Neutrophil (primary cell): ENCODE measurements at regions not wholly inside any gene's neighbourhood (a gene's known extent, or its start where the extent isn't known, plus 50 kb on each side); places are given as distances from the start of the nearest gene placed in this dataset.

ENCODE experiments used
- H3K27ac ChIP-seq: fragments of 200-600 bp; sonication (generic); 2 replicates; pipeline ENCODE4 v1.5.1; 2016; ENCODE audit warnings: mild to moderate bottlenecking, moderate library complexity
- H3K27me3 ChIP-seq: fragments of 200-600 bp; sonication (generic); 2 replicates; pipeline ENCODE4 v1.6.0; 2016; ENCODE audit warnings: mild to moderate bottlenecking
- H3K36me3 ChIP-seq: fragments of 200-600 bp; sonication (generic); 2 replicates; pipeline ENCODE4 v1.5.1; 2017
- H3K4me1 ChIP-seq, 2 experiments: fragments of 200-600 bp in 1 of 2; sonication (generic) in 1 of 2; 1 replicate in 1 of 2; 2 replicates in 1 of 2; pipeline versions ENCODE4 v1.5.1 to v1.6.1; 2013 to 2016; ENCODE audit warnings: low read depth in 1 of 2, low read length in 1 of 2, mild to moderate bottlenecking in 1 of 2, moderate library complexity in 1 of 2; ENCODE audit not compliant: control insufficient read depth in 1 of 2, insufficient read depth in 1 of 2
- H3K4me3 ChIP-seq, 2 experiments: fragments of 200-600 bp in 1 of 2; sonication (generic) in 1 of 2; 1 replicate in 1 of 2; 2 replicates in 1 of 2; pipeline ENCODE4 v1.5.1; 2013 to 2016; ENCODE audit warnings: low read depth in 1 of 2, low read length in 1 of 2, mild to moderate bottlenecking in 1 of 2, moderate library complexity in 1 of 2
- H3K9me3 ChIP-seq: fragments of 200-600 bp; sonication (generic); 2 replicates; pipeline ENCODE4 v1.5.1; 2016
- TF ChIP-seq, protein P1 (sequence below): fragments of 200-600 bp; sonication (generic); IDR thresholded peaks from 2 replicates; pipeline ENCODE4 v1.5.1; 2016; ENCODE audit warnings: antibody characterized with exemption

DNA sequence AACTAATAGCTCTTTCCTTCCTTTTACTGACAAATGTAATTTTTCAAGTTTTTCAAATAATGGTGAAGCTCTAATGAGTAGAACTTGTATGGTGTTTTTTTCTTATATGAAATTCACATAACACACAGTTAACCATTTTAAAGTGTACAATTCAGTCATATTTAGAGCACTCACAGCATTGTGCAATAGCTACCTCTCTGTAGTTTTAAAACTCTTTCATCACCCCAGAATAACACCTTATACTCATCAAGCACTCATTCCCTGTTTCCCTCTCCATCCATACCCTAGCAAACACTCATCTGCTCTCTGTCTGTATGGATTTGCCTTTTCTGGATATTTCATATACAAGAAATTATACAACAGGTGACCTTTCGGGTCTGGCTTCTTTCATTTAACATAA lies 207.9 kb upstream of the SLC38A2 start:
- no peaks in the 10 kb centered on the region for H3K27me3 ChIP-seq
- TF ChIP-seq, protein P1, sequence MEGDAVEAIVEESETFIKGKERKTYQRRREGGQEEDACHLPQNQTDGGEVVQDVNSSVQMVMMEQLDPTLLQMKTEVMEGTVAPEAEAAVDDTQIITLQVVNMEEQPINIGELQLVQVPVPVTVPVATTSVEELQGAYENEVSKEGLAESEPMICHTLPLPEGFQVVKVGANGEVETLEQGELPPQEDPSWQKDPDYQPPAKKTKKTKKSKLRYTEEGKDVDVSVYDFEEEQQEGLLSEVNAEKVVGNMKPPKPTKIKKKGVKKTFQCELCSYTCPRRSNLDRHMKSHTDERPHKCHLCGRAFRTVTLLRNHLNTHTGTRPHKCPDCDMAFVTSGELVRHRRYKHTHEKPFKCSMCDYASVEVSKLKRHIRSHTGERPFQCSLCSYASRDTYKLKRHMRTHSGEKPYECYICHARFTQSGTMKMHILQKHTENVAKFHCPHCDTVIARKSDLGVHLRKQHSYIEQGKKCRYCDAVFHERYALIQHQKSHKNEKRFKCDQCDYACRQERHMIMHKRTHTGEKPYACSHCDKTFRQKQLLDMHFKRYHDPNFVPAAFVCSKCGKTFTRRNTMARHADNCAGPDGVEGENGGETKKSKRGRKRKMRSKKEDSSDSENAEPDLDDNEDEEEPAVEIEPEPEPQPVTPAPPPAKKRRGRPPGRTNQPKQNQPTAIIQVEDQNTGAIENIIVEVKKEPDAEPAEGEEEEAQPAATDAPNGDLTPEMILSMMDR = no peak
- no peak overlapping the region for H3K4me3 ChIP-seq
- H3K27ac ChIP-seq = no peak overlapping the region
- no peaks in the 10 kb centered on the region for H3K36me3 ChIP-seq
- H3K4me1 ChIP-seq = no peaks in the 10 kb centered on the region
- H3K9me3 ChIP-seq = no peaks in the 10 kb centered on the region

DNA sequence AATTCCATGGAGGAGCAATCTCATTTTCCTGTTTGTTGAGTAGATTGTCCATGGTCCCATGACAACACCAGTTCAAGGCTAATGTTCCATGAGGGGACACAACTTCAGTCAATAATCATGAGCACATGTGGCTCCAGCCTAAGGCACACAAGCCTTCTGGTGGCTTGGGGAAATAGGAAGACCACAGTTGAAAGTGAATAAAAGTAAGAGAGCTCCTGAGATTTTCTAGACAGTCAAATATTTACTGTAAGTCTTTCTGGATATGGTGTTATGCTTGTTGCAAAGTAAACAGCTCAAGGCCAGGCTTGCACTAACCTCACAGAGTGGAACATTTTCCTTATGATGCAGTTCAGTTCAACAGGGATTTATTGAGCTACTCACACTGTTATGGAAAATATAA lies 206.9 kb upstream of the SLC38A2 start:
- H3K36me3 ChIP-seq = no peaks in the 10 kb centered on the region
- H3K27me3 ChIP-seq = no peaks in the 10 kb centered on the region
- H3K4me3 ChIP-seq = no peak overlapping the region
- no peaks in the 10 kb centered on the region for H3K4me1 ChIP-seq
- no peaks in the 10 kb centered on the region for H3K9me3 ChIP-seq
- TF ChIP-seq, protein P1 = no peak
- H3K27ac ChIP-seq = no peak overlapping the region

DNA sequence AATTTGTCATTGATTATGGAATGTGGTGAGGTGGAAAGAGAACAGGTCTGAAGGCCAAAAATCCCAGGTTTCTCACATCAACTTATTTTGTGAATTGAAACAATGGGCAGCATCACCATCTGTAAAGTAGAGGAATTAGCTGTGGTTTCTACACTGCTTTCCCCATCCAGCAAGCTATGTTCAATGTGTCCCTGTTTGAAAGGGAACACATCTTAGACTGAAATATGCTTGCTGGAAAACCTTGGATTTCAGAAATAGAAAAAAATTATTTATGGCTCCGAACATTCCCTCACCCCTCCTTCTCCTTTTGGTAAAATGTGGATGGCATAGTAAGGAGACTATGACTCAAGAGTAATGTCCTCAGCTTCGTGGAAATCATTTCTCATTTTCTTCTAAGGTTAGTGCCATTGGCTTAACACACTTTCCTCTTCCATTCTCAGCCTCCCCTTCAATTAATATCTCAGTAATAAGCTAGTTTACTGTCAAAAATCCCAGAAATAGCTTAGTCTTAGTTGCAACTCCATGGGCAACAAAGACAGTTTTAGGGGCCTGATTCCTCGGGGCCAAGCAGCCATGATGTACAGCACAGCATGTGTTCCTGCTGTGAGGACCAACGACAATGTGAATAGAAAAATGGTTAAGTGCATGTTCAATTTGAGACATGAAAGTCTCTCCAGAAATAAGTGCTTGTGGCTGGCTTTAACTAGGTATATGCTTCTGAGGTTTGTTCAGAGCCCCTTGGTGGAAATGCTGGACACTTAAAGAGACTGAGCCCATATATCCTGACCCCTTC lies 205.8 kb upstream of the SLC38A2 start:
- Histone ChIP-seq H3K27ac (no peak overlapping the region), H3K27me3 (no peaks in the 10 kb centered on the region), H3K36me3 (no peaks in the 10 kb centered on the region), H3K4me1 (no peaks in the 10 kb centered on the region), H3K9me3 (no peaks in the 10 kb centered on the region), H3K4me3 (no peak overlapping the region)
- TF ChIP-seq, protein P1 = no peak

DNA sequence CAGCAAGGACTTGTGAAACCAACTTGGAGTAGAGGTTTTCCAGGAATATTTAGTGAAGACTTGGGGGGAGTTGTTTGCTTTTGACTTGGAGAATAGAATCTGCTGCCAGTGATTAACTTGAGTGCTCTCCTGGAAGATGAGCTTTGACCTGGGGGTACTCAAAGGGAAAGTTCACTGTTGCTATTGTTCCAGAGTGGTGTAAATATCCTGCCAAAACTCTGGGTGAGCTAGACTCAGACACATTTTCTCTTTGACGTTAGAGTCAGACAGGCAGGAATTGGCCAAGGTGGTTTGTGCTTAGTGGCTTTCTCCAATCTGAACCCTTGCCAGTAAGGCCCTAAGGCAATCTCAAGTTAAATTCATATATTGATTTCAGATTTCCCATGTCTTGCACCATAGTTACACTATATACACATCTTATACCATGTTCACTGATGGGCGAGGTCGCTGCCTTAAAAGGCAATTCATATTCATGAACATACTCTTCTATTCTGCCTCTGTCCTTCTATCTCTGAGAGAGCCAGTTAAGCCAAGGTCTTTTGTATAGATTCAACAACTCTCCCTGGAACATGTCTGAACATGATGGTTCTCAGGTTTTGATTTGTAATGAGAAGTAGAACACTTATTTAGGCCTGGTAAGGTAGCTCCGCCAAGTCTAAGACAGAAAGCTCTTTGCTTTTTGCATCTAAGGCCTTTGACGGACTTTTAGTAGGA lies 204.6 kb upstream of the SLC38A2 start:
- H3K9me3 ChIP-seq = no peaks in the 10 kb centered on the region
- H3K36me3 ChIP-seq = no peaks in the 10 kb centered on the region
- H3K27me3 ChIP-seq = no peaks in the 10 kb centered on the region
- no peaks in the 10 kb centered on the region for H3K4me1 ChIP-seq
- no peak overlapping the region for H3K27ac ChIP-seq
- TF ChIP-seq, protein P1 = no peak
- H3K4me3 ChIP-seq = no peak overlapping the region

DNA sequence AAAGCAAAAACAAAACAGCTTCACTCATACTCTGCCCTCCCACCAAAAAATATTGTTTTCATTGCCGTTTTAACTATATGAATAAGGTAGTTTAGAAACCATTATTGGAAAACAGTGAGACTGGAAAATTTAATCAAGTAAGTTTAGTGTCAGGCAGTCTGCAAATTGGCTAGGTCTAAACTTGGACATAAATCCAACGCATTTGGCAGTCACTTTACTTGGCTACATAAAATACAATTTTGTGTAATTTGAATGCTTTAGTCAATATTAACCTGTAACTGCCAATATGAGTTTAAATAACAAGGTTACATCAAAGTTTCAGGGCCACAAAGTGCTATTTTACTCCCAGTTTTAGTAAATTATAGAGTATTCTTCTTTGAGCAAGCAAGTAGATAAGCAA lies 202.3 kb upstream of the SLC38A2 start:
- Histone ChIP-seq H3K4me1 (no peaks in the 10 kb centered on the region), H3K27ac (no peak overlapping the region), H3K4me3 (no peak overlapping the region), H3K9me3 (no peaks in the 10 kb centered on the region), H3K27me3 (no peaks in the 10 kb centered on the region), H3K36me3 (no peaks in the 10 kb centered on the region)
- TF ChIP-seq, protein P1 = no peak
